H1 (cell line): ENCODE measurements at regions not wholly inside any gene's neighbourhood (a gene's known extent, or its start where the extent isn't known, plus 50 kb on each side); places are given as distances from the start of the nearest gene placed in this dataset.

ENCODE experiments used
- CTCF ChIA-PET: fragments of 300-600 bp; sonication (Branson Sonifier 250); formaldehyde crosslinking; loops from one replicate; lab custom pipeline; 2021; ENCODE audit not compliant: partially characterized antibody; lab: Charles Lee
- POLR2A ChIA-PET: fragments of 300-600 bp; sonication (Branson Sonifier 250); formaldehyde crosslinking; loops from one replicate; lab custom pipeline; 2021; ENCODE audit warnings: inconsistent platforms; ENCODE audit not compliant: partially characterized antibody; lab: Charles Lee
- DNase-seq, 2 experiments: peaks; one replicate each; pipeline versions ENCODE4 v3.0.0 to v3.0.0-alpha.2; 2010 to 2022; ENCODE audit warnings: low spot score in 2 of 2, low read depth in 1 of 2, mixed read lengths in 1 of 2
- FAIRE-seq: peaks from 2 replicates; lab custom pipeline; 2011; peaks lifted over from hg19 to GRCh38; lab: Jason Lieb, UNC
- H2AFZ ChIP-seq: 2 replicates; pipeline ENCODE4 v1.8.1; 2012; ENCODE audit warnings: low read length, inconsistent platforms
- H2AK5ac ChIP-seq: 2 replicates; pipeline ENCODE4 v1.6.1; 2013; ENCODE audit warnings: low read depth, low read length
- H2BK120ac ChIP-seq: replicated peaks from 2 replicates; pipeline ENCODE3; 2013; ENCODE audit warnings: low read depth, low read length, inconsistent platforms
- H2BK12ac ChIP-seq: 2 replicates; pipeline ENCODE4 v1.6.1; 2013; ENCODE audit warnings: low read depth, low read length
- H2BK15ac ChIP-seq: 2 replicates; pipeline ENCODE4 v1.6.1; 2013; ENCODE audit warnings: low read length
- H2BK20ac ChIP-seq: 2 replicates; pipeline ENCODE4 v1.6.1; 2013; ENCODE audit warnings: low read length
- H2BK5ac ChIP-seq: 2 replicates; pipeline ENCODE4 v1.6.1; 2013; ENCODE audit warnings: low read depth, low read length
- H3K14ac ChIP-seq: 2 replicates; pipeline ENCODE4 v1.6.1; 2013; ENCODE audit warnings: inconsistent platforms; ENCODE audit not compliant: insufficient read length
- H3K18ac ChIP-seq: 2 replicates; pipeline ENCODE4 v1.6.1; 2013; ENCODE audit warnings: low read length; ENCODE audit errors: extremely low read depth
- H3K23ac ChIP-seq: 2 replicates; pipeline ENCODE4 v1.6.1; 2013; ENCODE audit warnings: inconsistent platforms; ENCODE audit not compliant: insufficient read length
- H3K23me2 ChIP-seq: 2 replicates; pipeline ENCODE4 v1.6.1; 2013; ENCODE audit warnings: low read depth, low read length
- H3K27ac ChIP-seq: 2 replicates; pipeline ENCODE4 v1.6.1; 2011; ENCODE audit warnings: low read depth, low read length, inconsistent platforms
- H3K27me3 ChIP-seq, 4 experiments: replicated peaks in 1 of 4; 1 replicate in 1 of 4; 2 replicates in 3 of 4; pipeline versions ENCODE4 v1.6.1 to v1.8.1; 2011 to 2013; ENCODE audit warnings: low read length in 3 of 4, mild to moderate bottlenecking in 3 of 4, inconsistent platforms in 2 of 4, mixed read lengths in 2 of 4, moderate library complexity in 1 of 4; ENCODE audit not compliant: control insufficient read depth in 3 of 4, insufficient read depth in 3 of 4; ENCODE audit errors: extremely low read depth in 1 of 4
- H3K36me3 ChIP-seq, 4 experiments: 2 replicates each; pipeline versions ENCODE4 v1.6.1 to v1.8.1; 2011 to 2013; ENCODE audit warnings: mild to moderate bottlenecking in 4 of 4, low read length in 3 of 4, moderate library complexity in 2 of 4, control low read depth in 1 of 4, inconsistent platforms in 1 of 4; ENCODE audit not compliant: insufficient read depth in 4 of 4, control insufficient read depth in 2 of 4
- H3K4ac ChIP-seq: replicated peaks from 2 replicates; pipeline ENCODE3; 2013; ENCODE audit warnings: low read length, low read depth, mixed read lengths, inconsistent platforms; ENCODE audit not compliant: insufficient read length
- H3K4me1 ChIP-seq, 4 experiments: replicated peaks in 1 of 4; 1 replicate in 1 of 4; 2 replicates in 3 of 4; pipeline versions ENCODE4 v1.6.1 to v1.8.1; 2011 to 2013; ENCODE audit warnings: low read length in 3 of 4, inconsistent platforms in 2 of 4, mixed read lengths in 1 of 4; ENCODE audit not compliant: insufficient read depth in 4 of 4, control insufficient read depth in 3 of 4
- H3K4me2 ChIP-seq, 2 experiments: 2 replicates each; pipeline versions ENCODE4 v1.6.1 to v1.8.1; 2011 to 2013; ENCODE audit warnings: low read depth in 2 of 2, low read length in 2 of 2, control low read depth in 1 of 2, inconsistent platforms in 1 of 2, mild to moderate bottlenecking in 1 of 2; ENCODE audit not compliant: insufficient read depth in 1 of 2
- H3K4me3 ChIP-seq, 4 experiments: fragments of 200-600, 300-600 bp in 1 of 4; sonication (generic), shearing (Covaris generic), sonication (Bioruptor Twin) in 1 of 4; 2 replicates each; pipeline versions ENCODE4 v1.5.1 to v1.8.1; 2011 to 2016; ENCODE audit warnings: low read length in 4 of 4, low read depth in 3 of 4, control low read depth in 2 of 4, inconsistent platforms in 2 of 4, mild to moderate bottlenecking in 2 of 4, mixed read lengths in 1 of 4, moderate library complexity in 1 of 4; ENCODE audit not compliant: insufficient read depth in 2 of 4; ENCODE audit errors: extremely low read depth in 1 of 4
- H3K56ac ChIP-seq: replicated peaks from 2 replicates; pipeline ENCODE3; 2013; ENCODE audit warnings: low read depth, mild to moderate bottlenecking, mixed read lengths, low read length, inconsistent platforms; ENCODE audit not compliant: insufficient read length
- H3K79me1 ChIP-seq: 2 replicates; pipeline ENCODE4 v1.6.1; 2013; ENCODE audit warnings: low read depth, low read length, control low read depth
- H3K79me2 ChIP-seq, 2 experiments: 2 replicates each; pipeline versions ENCODE4 v1.6.1 to v1.8.1; 2012 to 2013; ENCODE audit warnings: low read length in 2 of 2, mild to moderate bottlenecking in 2 of 2, inconsistent platforms in 1 of 2; ENCODE audit not compliant: insufficient read depth in 2 of 2, control insufficient read depth in 1 of 2
- H3K9ac ChIP-seq, 4 experiments: replicated peaks in 1 of 4; 1 replicate in 1 of 4; 2 replicates in 3 of 4; pipeline versions ENCODE4 v1.6.1 to v1.8.1; 2011 to 2013; ENCODE audit warnings: low read depth in 3 of 4, low read length in 3 of 4, control low read depth in 2 of 4, mild to moderate bottlenecking in 2 of 4, moderate library complexity in 2 of 4, inconsistent platforms in 1 of 4; ENCODE audit errors: extremely low read depth in 1 of 4
- H3K9me3 ChIP-seq, 2 experiments: 2 replicates each; pipeline versions ENCODE4 v1.6.1 to v1.8.1; 2012 to 2013; ENCODE audit warnings: mild to moderate bottlenecking in 2 of 2, moderate library complexity in 2 of 2, control low read depth in 1 of 2, inconsistent platforms in 1 of 2, low read depth in 1 of 2, low read length in 1 of 2, mixed read lengths in 1 of 2; ENCODE audit not compliant: insufficient read depth in 2 of 2
- H4K20me1 ChIP-seq, 2 experiments: replicated peaks in 1 of 2; 2 replicates each; pipeline versions ENCODE3 to v1.8.1; 2011 to 2013; ENCODE audit warnings: inconsistent platforms in 2 of 2, low read length in 2 of 2, mild to moderate bottlenecking in 1 of 2; ENCODE audit not compliant: insufficient read depth in 2 of 2, control insufficient read depth in 1 of 2
- H4K5ac ChIP-seq: 2 replicates; pipeline ENCODE4 v1.6.1; 2013; ENCODE audit warnings: low read length, low read depth, mixed read lengths, inconsistent platforms; ENCODE audit not compliant: insufficient read length
- H4K8ac ChIP-seq: 2 replicates; pipeline ENCODE4 v1.8.0; 2013; ENCODE audit warnings: mild to moderate bottlenecking, moderate library complexity, low read length, inconsistent platforms; ENCODE audit not compliant: insufficient read depth; ENCODE audit errors: extremely low read depth
- H4K91ac ChIP-seq: replicated peaks from 2 replicates; pipeline ENCODE3; 2013; ENCODE audit warnings: low read length, mixed read lengths, inconsistent platforms; ENCODE audit not compliant: insufficient read length
- MAFK ChIP-seq: IDR thresholded peaks from 2 replicates; pipeline ENCODE4 v1.6.1; 2012; ENCODE audit warnings: low read depth, mild to moderate bottlenecking, improper control_type of control experiment, low read length

- Histone ChIP-seq H3K9ac (no peak overlapping the region), H3K56ac (no peak overlapping the region), H2AFZ (no peak overlapping the region), H2AK5ac (no peak overlapping the region), H4K5ac (no peak overlapping the region), H3K27me3 (no peaks in the 10 kb centered on the region), H3K23ac (no peak overlapping the region), H3K4me3 (no peak overlapping the region), H3K4me2 (no peak overlapping the region), H4K91ac (no peak overlapping the region), H3K79me2 (no peaks in the 10 kb centered on the region), H3K4ac (no peak overlapping the region), H4K20me1 (no peaks in the 10 kb centered on the region), H2BK20ac (no peak overlapping the region), H2BK12ac (no peak overlapping the region), H3K14ac (no peak overlapping the region), H2BK15ac (no peak overlapping the region), H2BK5ac (no peak overlapping the region), H3K9me3 (peaks cover 0 to 10% of the 10 kb centered on the region in 2 experiments; a peak in 3 of 4 replicates), H3K18ac (no peak overlapping the region), H3K4me1 (no peaks in the 10 kb centered on the region), H3K79me1 (no peaks in the 10 kb centered on the region), H3K27ac (no peak overlapping the region), H4K8ac (no peak overlapping the region), H3K23me2 (no peaks in the 10 kb centered on the region), H2BK120ac (no peak overlapping the region), H3K36me3 (no peaks in the 10 kb centered on the region; a peak in 1 of 8 replicates)
- TF ChIP-seq MAFK = no peak
- ChIA-PET CTCF (interaction anchor here (1.0 kb wide), 1 partner anchor 9 kb away, joined by 7 read pairs; no protein-coding TSS in a partner anchor), POLR2A (no interaction called here)
- FAIRE-seq (no peak), DNase-seq (no peak)
Observed at GRCh38 chr2:51237626-51238271, 205.8 kb upstream of the NRXN1 start.
